Endodermal cell (in vitro differentiated cells): ENCODE measurements at regions not wholly inside any gene's neighbourhood (a gene's known extent, or its start where the extent isn't known, plus 50 kb on each side); places are given as distances from the start of the nearest gene placed in this dataset.

Source experiments
- DNase-seq: peaks from one replicate; pipeline ENCODE4 v3.0.0-alpha.2; 2017
- H3K27ac ChIP-seq: 2 replicates; pipeline ENCODE4 v1.5.1; 2013; ENCODE audit warnings: mild to moderate bottlenecking, low read depth, low read length, moderate library complexity
- H3K27me3 ChIP-seq: 2 replicates; pipeline ENCODE4 v1.6.1; 2013; ENCODE audit warnings: mild to moderate bottlenecking, low read length, moderate library complexity; ENCODE audit not compliant: insufficient read depth, control insufficient read depth, poor library complexity, severe bottlenecking
- H3K36me3 ChIP-seq: 2 replicates; pipeline ENCODE4 v1.7.0; 2013; ENCODE audit warnings: mild to moderate bottlenecking, low read length, moderate library complexity; ENCODE audit not compliant: control insufficient read depth, insufficient read depth
- H3K4me1 ChIP-seq: one replicate; pipeline ENCODE4 v1.7.0; 2013; ENCODE audit warnings: low read length; ENCODE audit not compliant: control insufficient read depth, insufficient read depth
- H3K4me3 ChIP-seq: 2 replicates; pipeline ENCODE4 v1.5.1; 2013; ENCODE audit warnings: mild to moderate bottlenecking, low read length, moderate library complexity
- H3K9ac ChIP-seq: 2 replicates; pipeline ENCODE4 v1.6.1; 2013; ENCODE audit warnings: mild to moderate bottlenecking, low read length, moderate library complexity; ENCODE audit not compliant: poor library complexity, severe bottlenecking; ENCODE audit errors: extremely low read depth
- H3K9me3 ChIP-seq: 2 replicates; pipeline ENCODE4 v1.6.1; 2013; ENCODE audit warnings: mild to moderate bottlenecking, low read length, moderate library complexity; ENCODE audit not compliant: control insufficient read depth
- H3K27ac Mint-ChIP-seq: 2 replicates; pipeline ENCODE4 v1.8.0; 2020; ENCODE audit warnings: mixed read lengths
- H3K27me3 Mint-ChIP-seq: 2 replicates; pipeline ENCODE4 v1.8.0; 2021; ENCODE audit warnings: mild to moderate bottlenecking, mixed read lengths; ENCODE audit not compliant: insufficient read depth
- H3K36me3 Mint-ChIP-seq: 2 replicates; pipeline ENCODE4 v1.8.0; 2020; ENCODE audit warnings: low read depth, mixed read lengths
- H3K4me1 Mint-ChIP-seq: 2 replicates; pipeline ENCODE4 v1.8.0; 2020; ENCODE audit warnings: mixed read lengths
- H3K4me3 Mint-ChIP-seq: 2 replicates; pipeline ENCODE4 v1.8.0; 2020; ENCODE audit warnings: mild to moderate bottlenecking, moderate library complexity, mixed read lengths
- H3K9me3 Mint-ChIP-seq: 2 replicates; pipeline ENCODE4 v1.8.0; 2020; ENCODE audit warnings: mild to moderate bottlenecking, mixed read lengths
- CTCF ChIP-seq: fragments of 200-600 bp; sonication (generic); conservative IDR thresholded peaks from 2 replicates; pipeline ENCODE4 v1.5.0; 2021; ENCODE audit warnings: antibody characterized with exemption, mild to moderate bottlenecking
- WGBS, 2 experiments: methylation state at CpG; one replicate each; pipeline versions ENCODE4 v1.1.5 to v1.1.7; 2013; ENCODE audit warnings: missing lambda C conversion rate in 2 of 2, mixed read lengths in 1 of 2; ENCODE audit not compliant: insufficient coverage in 1 of 2, insufficient read length in 1 of 2; 5-methylcytosine and 5-hydroxymethylcytosine counted together

GRCh38 chr12:126935435-126935834 lies 1331.5 kb upstream of the TMEM132C start:
- no peak for TF ChIP-seq CTCF
- no peak for DNase-seq
- no peaks in the 10 kb centered on the region for H3K27me3 ChIP-seq
- WGBS, 2 experiments = 93 to 100% methylated on average over 3 of the region's 4 CpGs
- Mint-ChIP-seq H3K4me1 (no peaks in the 10 kb centered on the region), H3K36me3 (no peaks in the 10 kb centered on the region), H3K27me3 (no peaks in the 10 kb centered on the region), H3K27ac (no peak overlapping the region), H3K4me3 (no peak overlapping the region), H3K9me3 (no peaks in the 10 kb centered on the region)
- no peak overlapping the region for H3K27ac ChIP-seq
- no peaks in the 10 kb centered on the region for H3K4me1 ChIP-seq
- no peak overlapping the region for H3K4me3 ChIP-seq
- no peaks in the 10 kb centered on the region for H3K9me3 ChIP-seq
- no peaks in the 10 kb centered on the region for H3K36me3 ChIP-seq
- H3K9ac ChIP-seq = no peak overlapping the region

GRCh38 chr12:126936181-126936851 lies 1330.7 kb upstream of the TMEM132C start:
- no peaks in the 10 kb centered on the region for H3K27me3 Mint-ChIP-seq
- H3K9me3 Mint-ChIP-seq = peaks cover 2% of the 10 kb centered on the region
- Histone ChIP-seq H3K36me3 (no peaks in the 10 kb centered on the region), H3K9ac (no peak overlapping the region), H3K4me3 (no peak overlapping the region), H3K4me1 (no peaks in the 10 kb centered on the region), H3K27me3 (no peaks in the 10 kb centered on the region), H3K27ac (no peak overlapping the region), H3K9me3 (peaks cover 4% of the 10 kb centered on the region)
- no peak for DNase-seq
- H3K4me3 Mint-ChIP-seq = no peak overlapping the region
- H3K36me3 Mint-ChIP-seq = no peaks in the 10 kb centered on the region
- no peak overlapping the region for H3K27ac Mint-ChIP-seq
- 74 to 97% methylated on average over 4 to 11 of the region's 11 CpGs for WGBS, 2 experiments
- no peak for TF ChIP-seq CTCF
- no peaks in the 10 kb centered on the region for H3K4me1 Mint-ChIP-seq

- no peaks in the 10 kb centered on the region for H3K4me1 ChIP-seq
- no peak overlapping the region for H3K9ac ChIP-seq
- TF ChIP-seq CTCF = no peak
- no peaks in the 10 kb centered on the region for H3K27me3 ChIP-seq
- no peak overlapping the region for H3K4me3 Mint-ChIP-seq
- H3K27ac ChIP-seq = no peak overlapping the region
- 100% methylated on average over 1 of the region's 1 CpG; no CpG with 5 or more reads in 1 of the 2 experiments for whole genome bisulfite sequencing, 2 experiments
- no peaks in the 10 kb centered on the region for H3K36me3 Mint-ChIP-seq
- H3K36me3 ChIP-seq = no peaks in the 10 kb centered on the region
- H3K4me1 Mint-ChIP-seq = no peaks in the 10 kb centered on the region
- H3K27ac Mint-ChIP-seq = no peak overlapping the region
- no peak for DNase-seq
- no peaks in the 10 kb centered on the region for H3K27me3 Mint-ChIP-seq
- H3K4me3 ChIP-seq = no peak overlapping the region
- H3K9me3 Mint-ChIP-seq = peaks cover 6% of the 10 kb centered on the region
- peaks cover 10% of the 10 kb centered on the region for H3K9me3 ChIP-seq
Measured at GRCh38 chr12:126937431-126937830, 1329.5 kb upstream of the TMEM132C start.
